CD4-positive, CD25-positive, alpha-beta regulatory T cell (primary cell): ENCODE measurements at regions not wholly inside any gene's neighbourhood (a gene's known extent, or its start where the extent isn't known, plus 50 kb on each side); places are given as distances from the start of the nearest gene placed in this dataset.

Experiments used
- ATAC-seq, 2 donors: fragments of 150-1000 bp; cut with Tn5 transposase; one replicate each; pipeline ENCODE4 v1.10.0; 2021; ENCODE audit warnings: low read depth in 2 of 2, moderate number of reproducible peaks in 2 of 2, moderate library complexity in 1 of 2
- DNase-seq, 3 donors: peaks; one replicate each; pipeline versions ENCODE4 v3.0.0 to v3.0.0-alpha.2; 2012 to 2022; ENCODE audit warnings: mixed read lengths in 1 of 3
- H3K27ac ChIP-seq: one replicate; pipeline ENCODE4 v1.7.0; 2013; ENCODE audit warnings: mild to moderate bottlenecking, low read length; ENCODE audit not compliant: insufficient read depth, poor library complexity, severe bottlenecking
- H3K27me3 ChIP-seq: one replicate; pipeline ENCODE4 v1.7.0; 2013; ENCODE audit warnings: low read length; ENCODE audit not compliant: control insufficient read depth, insufficient read depth
- H3K36me3 ChIP-seq: one replicate; pipeline ENCODE4 v1.7.0; 2013; ENCODE audit warnings: mild to moderate bottlenecking, low read length, moderate library complexity; ENCODE audit not compliant: control insufficient read depth, insufficient read depth
- H3K4me1 ChIP-seq: 2 replicates; pipeline ENCODE4 v1.7.0; 2013; ENCODE audit warnings: mild to moderate bottlenecking, low read length; ENCODE audit not compliant: insufficient read depth, control insufficient read depth, poor library complexity, severe bottlenecking
- H3K4me3 ChIP-seq: one replicate; pipeline ENCODE4 v1.7.0; 2013; ENCODE audit warnings: low read depth, mild to moderate bottlenecking, low read length, moderate library complexity
- H3K9me3 ChIP-seq, 2 experiments: 1 replicate in 1 of 2; 2 replicates in 1 of 2; pipeline ENCODE4 v1.7.0; 2013; ENCODE audit warnings: low read length in 2 of 2, mild to moderate bottlenecking in 1 of 2, moderate library complexity in 1 of 2; ENCODE audit not compliant: control insufficient read depth in 2 of 2
- H3K27ac Mint-ChIP-seq, 3 donors: one replicate each; pipeline ENCODE4 v1.8.0; 2020 to 2022; ENCODE audit warnings: mild to moderate bottlenecking in 3 of 3, mixed read lengths in 3 of 3, moderate library complexity in 2 of 3
- H3K27me3 Mint-ChIP-seq: one replicate; pipeline ENCODE4 v1.8.0; 2022; ENCODE audit warnings: mild to moderate bottlenecking, mixed read lengths
- H3K36me3 Mint-ChIP-seq: one replicate; pipeline ENCODE4 v1.8.0; 2020; ENCODE audit warnings: mixed read lengths
- H3K4me1 Mint-ChIP-seq, 4 donors: one replicate each; pipeline ENCODE4 v1.8.0; 2020 to 2022; ENCODE audit warnings: mixed read lengths in 4 of 4, mild to moderate bottlenecking in 1 of 4
- H3K4me3 Mint-ChIP-seq, 4 donors: one replicate each; pipeline ENCODE4 v1.8.0; 2020 to 2022; ENCODE audit warnings: mild to moderate bottlenecking in 4 of 4, mixed read lengths in 4 of 4, moderate library complexity in 3 of 4
- H3K9me3 Mint-ChIP-seq, 7 donors: one replicate each; pipeline ENCODE4 v1.8.0; 2020 to 2022; ENCODE audit warnings: mixed read lengths in 7 of 7, mild to moderate bottlenecking in 3 of 7, moderate library complexity in 2 of 7

GRCh38 chr21:16943231-16943630, 569.6 kb upstream of the CXADR start:
- Mint-ChIP-seq H3K27me3 (no peaks in the 10 kb centered on the region), H3K4me3 (no peak overlapping the region), H3K9me3 (peaks cover 0 to 28% (median 5%) of the 10 kb centered on the region in 7 donors), H3K27ac (no peak overlapping the region), H3K36me3 (no peaks in the 10 kb centered on the region), H3K4me1 (no peaks in the 10 kb centered on the region)
- Histone ChIP-seq H3K27ac (no peak overlapping the region), H3K4me1 (no peaks in the 10 kb centered on the region), H3K4me3 (no peak overlapping the region), H3K9me3 (no peaks in the 10 kb centered on the region), H3K36me3 (no peaks in the 10 kb centered on the region), H3K27me3 (no peaks in the 10 kb centered on the region)
- no peak for ATAC-seq
- DNase-seq: no peak

GRCh38 chr21:16945580-16945979, 567.3 kb upstream of the CXADR start:
- H3K9me3 Mint-ChIP-seq: peaks cover 0 to 26% (median 8%) of the 10 kb centered on the region in 7 donors
- no peaks in the 10 kb centered on the region for H3K36me3 Mint-ChIP-seq
- Histone ChIP-seq H3K36me3 (no peaks in the 10 kb centered on the region), H3K4me1 (no peaks in the 10 kb centered on the region), H3K27ac (no peak overlapping the region), H3K27me3 (no peaks in the 10 kb centered on the region), H3K4me3 (no peak overlapping the region), H3K9me3 (no peaks in the 10 kb centered on the region)
- H3K27ac Mint-ChIP-seq: no peak overlapping the region
- H3K4me3 Mint-ChIP-seq: no peak overlapping the region
- H3K4me1 Mint-ChIP-seq: no peaks in the 10 kb centered on the region
- no peaks in the 10 kb centered on the region for H3K27me3 Mint-ChIP-seq
- DNase-seq (no peak), ATAC-seq (no peak)

GRCh38 chr21:16956824-16957223, 556.0 kb upstream of the CXADR start:
- Mint-ChIP-seq H3K27ac (no peak overlapping the region), H3K9me3 (peaks cover 2 to 24% (median 9%) of the 10 kb centered on the region in 7 donors), H3K36me3 (no peaks in the 10 kb centered on the region), H3K4me1 (no peaks in the 10 kb centered on the region), H3K4me3 (peak overlapping the region in 1 of 4 donors; percentile 27), H3K27me3 (no peaks in the 10 kb centered on the region)
- H3K27ac ChIP-seq: no peak overlapping the region
- no peak for ATAC-seq
- DNase-seq: no peak
- no peaks in the 10 kb centered on the region for H3K36me3 ChIP-seq
- H3K9me3 ChIP-seq: no peaks in the 10 kb centered on the region
- no peaks in the 10 kb centered on the region for H3K4me1 ChIP-seq
- H3K27me3 ChIP-seq: no peaks in the 10 kb centered on the region
- no peak overlapping the region for H3K4me3 ChIP-seq

- Mint-ChIP-seq H3K4me3 (no peak overlapping the region), H3K4me1 (no peaks in the 10 kb centered on the region), H3K27ac (no peak overlapping the region), H3K9me3 (peaks cover 0 to 38% (median 11%) of the 10 kb centered on the region in 7 donors), H3K36me3 (no peaks in the 10 kb centered on the region), H3K27me3 (no peaks in the 10 kb centered on the region)
- peaks cover 11 to 13% of the 10 kb centered on the region in 2 experiments for H3K9me3 ChIP-seq
- H3K27me3 ChIP-seq: no peaks in the 10 kb centered on the region
- no peaks in the 10 kb centered on the region for H3K36me3 ChIP-seq
- H3K4me1 ChIP-seq: no peaks in the 10 kb centered on the region
- no peak overlapping the region for H3K27ac ChIP-seq
- DNase-seq (no peak), ATAC-seq (no peak)
- no peak overlapping the region for H3K4me3 ChIP-seq
Observed at GRCh38 chr21:16965424-16965823, 547.4 kb upstream of the CXADR start.

GRCh38 chr21:16968436-16968835, 544.4 kb upstream of the CXADR start:
- Mint-ChIP-seq H3K27me3 (no peaks in the 10 kb centered on the region), H3K27ac (no peak overlapping the region), H3K4me1 (no peaks in the 10 kb centered on the region), H3K36me3 (no peaks in the 10 kb centered on the region), H3K4me3 (no peak overlapping the region), H3K9me3 (peaks cover 0 to 31% (median 4%) of the 10 kb centered on the region in 7 donors)
- ATAC-seq (no peak), DNase-seq (no peak)
- Histone ChIP-seq H3K27me3 (no peaks in the 10 kb centered on the region), H3K27ac (no peak overlapping the region), H3K4me1 (no peaks in the 10 kb centered on the region), H3K4me3 (no peak overlapping the region), H3K36me3 (no peaks in the 10 kb centered on the region), H3K9me3 (peaks cover 11 to 15% of the 10 kb centered on the region in 2 experiments)

GRCh38 chr21:16969636-16970035, 543.2 kb upstream of the CXADR start:
- Mint-ChIP-seq H3K4me1 (no peaks in the 10 kb centered on the region), H3K36me3 (no peaks in the 10 kb centered on the region), H3K9me3 (peaks cover 0 to 29% (median 4%) of the 10 kb centered on the region in 7 donors), H3K27me3 (no peaks in the 10 kb centered on the region), H3K27ac (no peak overlapping the region), H3K4me3 (no peak overlapping the region)
- DNase-seq: no peak
- peaks cover 11 to 15% of the 10 kb centered on the region in 2 experiments for H3K9me3 ChIP-seq
- H3K27ac ChIP-seq: no peak overlapping the region
- no peak for ATAC-seq
- no peaks in the 10 kb centered on the region for H3K4me1 ChIP-seq
- no peaks in the 10 kb centered on the region for H3K36me3 ChIP-seq
- H3K4me3 ChIP-seq: no peak overlapping the region
- H3K27me3 ChIP-seq: no peaks in the 10 kb centered on the region

GRCh38 chr21:16974060-16974459, 538.8 kb upstream of the CXADR start:
- Mint-ChIP-seq H3K9me3 (peaks cover 0 to 6% (median 1%) of the 10 kb centered on the region in 7 donors), H3K27ac (no peak overlapping the region), H3K27me3 (no peaks in the 10 kb centered on the region), H3K4me3 (no peak overlapping the region), H3K4me1 (no peaks in the 10 kb centered on the region), H3K36me3 (no peaks in the 10 kb centered on the region)
- ATAC-seq (no peak), DNase-seq (no peak)
- Histone ChIP-seq H3K9me3 (peaks cover 0 to 2% of the 10 kb centered on the region in 2 experiments), H3K4me1 (no peaks in the 10 kb centered on the region), H3K27ac (no peak overlapping the region), H3K27me3 (no peaks in the 10 kb centered on the region), H3K36me3 (no peaks in the 10 kb centered on the region), H3K4me3 (no peak overlapping the region)

GRCh38 chr21:16976193-16976592, 536.6 kb upstream of the CXADR start:
- Mint-ChIP-seq H3K4me1 (no peaks in the 10 kb centered on the region), H3K27me3 (no peaks in the 10 kb centered on the region), H3K9me3 (peaks cover 0 to 9% (median 2%) of the 10 kb centered on the region in 7 donors), H3K4me3 (no peak overlapping the region), H3K36me3 (no peaks in the 10 kb centered on the region), H3K27ac (no peak overlapping the region)
- no peak overlapping the region for H3K4me3 ChIP-seq
- H3K4me1 ChIP-seq: no peaks in the 10 kb centered on the region
- DNase-seq: no peak
- no peak overlapping the region for H3K27ac ChIP-seq
- no peaks in the 10 kb centered on the region for H3K36me3 ChIP-seq
- no peak for ATAC-seq
- H3K9me3 ChIP-seq: peaks cover 0 to 2% of the 10 kb centered on the region in 2 experiments
- H3K27me3 ChIP-seq: no peaks in the 10 kb centered on the region
